ENCODE measurements at regions not wholly inside any gene's neighbourhood (a gene's known extent, or its start where the extent isn't known, plus 50 kb on each side); places are given as distances from the start of the nearest gene placed in this dataset.

DNA sequence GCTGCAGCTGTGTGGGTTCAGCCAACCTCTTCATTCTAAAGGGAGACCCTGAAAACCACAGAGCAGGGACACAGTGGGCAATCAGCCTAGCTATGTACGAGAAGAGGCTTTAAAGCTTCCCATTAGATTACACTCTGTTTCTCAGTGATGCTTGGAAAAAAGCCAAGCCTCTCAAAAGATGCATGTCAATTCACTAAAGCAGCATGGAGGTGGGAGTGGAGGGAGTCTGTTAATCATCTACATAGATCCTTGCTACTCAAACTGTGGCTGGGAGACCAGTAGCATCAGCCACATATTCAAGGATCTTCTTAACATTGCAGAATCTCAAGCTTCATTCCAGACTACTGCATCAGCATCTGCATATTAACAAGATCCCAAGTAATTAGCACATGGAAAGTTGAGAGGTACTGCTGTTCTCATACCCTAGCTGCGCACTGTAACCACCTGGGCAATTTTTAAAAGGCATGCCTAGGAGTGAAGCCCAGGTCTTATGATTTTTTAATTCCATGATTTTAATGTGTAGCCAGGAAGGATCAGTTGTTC, 305.9 kb downstream of the PMP22 start:
- H2AFZ ChIP-seq (ENCODE audit: low read depth, low read length, poor library complexity, severe bottlenecking), result no peak overlapping the region
- no TSS peak for BruUV-seq (replicated peaks)
- no peaks in the 10 kb centered on the region for H3K36me3 ChIP-seq (ENCODE audit: control insufficient read depth in 1 of 2, insufficient read depth in 2 of 2, low read length in 2 of 2)
- ATAC-seq (no peak), DNase-seq (ENCODE audit: low read depth, low spot score) (no peak)
- no peaks in the 10 kb centered on the region for H3K4me1 ChIP-seq (ENCODE audit: control insufficient read depth in 1 of 2, insufficient read depth in 2 of 2, low read length in 2 of 2)
- no peaks in the 10 kb centered on the region for H3K9me3 ChIP-seq (ENCODE audit: control insufficient read depth in 1 of 2, insufficient read depth in 1 of 2, low read depth in 1 of 2, low read length in 2 of 2)
- no peak overlapping the region for H3K4me2 ChIP-seq (ENCODE audit: low read length)
- ChIA-PET POLR2A (no interaction called here), RAD21 (ENCODE audit: low non-redundant PET in 1 of 2, low total read pairs in 2 of 2, uncharacterized antibody in 2 of 2, unreplicated experiment in 2 of 2) (no interaction called here), CTCF (no interaction called here)
- no peaks in the 10 kb centered on the region for H4K20me1 ChIP-seq (ENCODE audit: insufficient read depth)
- H3K27ac ChIP-seq (ENCODE audit: low read depth, low read length), result no peak overlapping the region
- H3K4me3 ChIP-seq (replicated peaks in 1 of 2; ENCODE audit: low read depth in 1 of 2, low read length in 2 of 2), result no peak overlapping the region
- H3K9me2 ChIP-seq (ENCODE audit: insufficient read depth), result no peaks in the 10 kb centered on the region
- H3K27me3 ChIP-seq (ENCODE audit: insufficient read depth, low read length), result peaks cover 4% of the 10 kb centered on the region; the same call in 1 of the 2 replicates
- TF ChIP-seq YY1 (IDR thresholded peaks at IDR 0.05; ENCODE audit: extremely low read depth, insufficient replicate concordance, low read depth, low read length) (no peak), POLR2A (IDR thresholded peaks at IDR 0.05; ENCODE audit: borderline replicate concordance, extremely low read depth, insufficient read depth, insufficient read length) (no peak), SRF (IDR thresholded peaks at IDR 0.05; ENCODE audit: low read depth) (no peak), POLR2AphosphoS5 (IDR thresholded peaks at IDR 0.05; ENCODE audit: low read depth, low read length) (no peak), TCF7L2 (IDR thresholded peaks at IDR 0.05; ENCODE audit: borderline replicate concordance, extremely low read depth, insufficient read depth, insufficient read length) (no peak), FOSL1 (IDR thresholded peaks at IDR 0.05; ENCODE audit: low read depth) (no peak), EGR1 (IDR thresholded peaks at IDR 0.05; ENCODE audit: low read depth) (no peak)
- TF ChIP-seq, protein P1, sequence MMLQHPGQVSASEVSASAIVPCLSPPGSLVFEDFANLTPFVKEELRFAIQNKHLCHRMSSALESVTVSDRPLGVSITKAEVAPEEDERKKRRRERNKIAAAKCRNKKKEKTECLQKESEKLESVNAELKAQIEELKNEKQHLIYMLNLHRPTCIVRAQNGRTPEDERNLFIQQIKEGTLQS (IDR thresholded peaks at IDR 0.05), result no peak
- TF ChIP-seq, protein P2, sequence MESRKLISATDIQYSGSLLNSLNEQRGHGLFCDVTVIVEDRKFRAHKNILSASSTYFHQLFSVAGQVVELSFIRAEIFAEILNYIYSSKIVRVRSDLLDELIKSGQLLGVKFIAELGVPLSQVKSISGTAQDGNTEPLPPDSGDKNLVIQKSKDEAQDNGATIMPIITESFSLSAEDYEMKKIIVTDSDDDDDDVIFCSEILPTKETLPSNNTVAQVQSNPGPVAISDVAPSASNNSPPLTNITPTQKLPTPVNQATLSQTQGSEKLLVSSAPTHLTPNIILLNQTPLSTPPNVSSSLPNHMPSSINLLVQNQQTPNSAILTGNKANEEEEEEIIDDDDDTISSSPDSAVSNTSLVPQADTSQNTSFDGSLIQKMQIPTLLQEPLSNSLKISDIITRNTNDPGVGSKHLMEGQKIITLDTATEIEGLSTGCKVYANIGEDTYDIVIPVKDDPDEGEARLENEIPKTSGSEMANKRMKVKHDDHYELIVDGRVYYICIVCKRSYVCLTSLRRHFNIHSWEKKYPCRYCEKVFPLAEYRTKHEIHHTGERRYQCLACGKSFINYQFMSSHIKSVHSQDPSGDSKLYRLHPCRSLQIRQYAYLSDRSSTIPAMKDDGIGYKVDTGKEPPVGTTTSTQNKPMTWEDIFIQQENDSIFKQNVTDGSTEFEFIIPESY (IDR thresholded peaks at IDR 0.05; ENCODE audit: extremely low read depth, insufficient replicate concordance, low read length), result no peak
- TF ChIP-seq, protein P3, sequence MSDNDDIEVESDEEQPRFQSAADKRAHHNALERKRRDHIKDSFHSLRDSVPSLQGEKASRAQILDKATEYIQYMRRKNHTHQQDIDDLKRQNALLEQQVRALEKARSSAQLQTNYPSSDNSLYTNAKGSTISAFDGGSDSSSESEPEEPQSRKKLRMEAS (IDR thresholded peaks at IDR 0.05), result no peak
- intact Hi-C loops (cut with micrococcal nuclease), result no loop called here
- no peak overlapping the region for H3K9ac ChIP-seq (ENCODE audit: low read length)
- no peaks in the 10 kb centered on the region for H3K79me2 ChIP-seq (ENCODE audit: insufficient read depth, low read length)
